Lower leg skin (tissue), 3 donors: ENCODE measurements at regions not wholly inside any gene's neighbourhood (a gene's known extent, or its start where the extent isn't known, plus 50 kb on each side); places are given as distances from the start of the nearest gene placed in this dataset.

Source experiments
- CTCF ChIP-seq, 3 donors: fragments of 450-650 bp; IDR thresholded peaks; one replicate each; pipeline ENCODE4 v1.5.1; 2016; ENCODE audit warnings: antibody characterized with exemption in 3 of 3, mild to moderate bottlenecking in 3 of 3, moderate library complexity in 2 of 3
- POLR2A ChIP-seq, 2 donors: fragments of 450-650 bp; IDR thresholded peaks; one replicate each; pipeline ENCODE4 v1.6.1; 2016 to 2017; ENCODE audit warnings: antibody characterized with exemption in 2 of 2, mild to moderate bottlenecking in 1 of 2, moderate library complexity in 1 of 2

- TF ChIP-seq POLR2A (IDR thresholded peaks at IDR 0.05) (no peak), CTCF (IDR thresholded peaks at IDR 0.05) (no peak)
These were observed 300.0 kb downstream of the PREX1 start for GRCh38 chr20:48527771-48528170.
